Adrenal gland (tissue), 9 donors: ENCODE measurements at regions not wholly inside any gene's neighbourhood (a gene's known extent, or its start where the extent isn't known, plus 50 kb on each side); places are given as distances from the start of the nearest gene placed in this dataset.

ENCODE experiments used
- DNase-seq, 7 donors: peaks; one replicate each; pipeline ENCODE4 v3.0.0-alpha.2; 2019 to 2020
- H3K27ac ChIP-seq, 5 donors: fragments of 200-600 bp; sonication (generic) in 4 of 5; 1 replicate in 3 of 5; 2 replicates in 2 of 5; pipeline versions ENCODE4 v1.5.1 to v1.8.0; 2016 to 2020; ENCODE audit warnings: mild to moderate bottlenecking in 1 of 5
- H3K27me3 ChIP-seq: fragments of 200-600 bp; 2 replicates; pipeline ENCODE4 v1.8.0; 2021
- H3K36me3 ChIP-seq, 2 donors: fragments of 200-600 bp; replicated peaks in 1 of 2; 1 replicate in 1 of 2; 2 replicates in 1 of 2; pipeline versions ENCODE4 v1.5.1 to v1.8.0; 2018 to 2022
- H3K4me1 ChIP-seq, 2 donors: fragments of 200-600 bp; replicated peaks in 1 of 2; 1 replicate in 1 of 2; 2 replicates in 1 of 2; pipeline versions ENCODE4 v1.5.1 to v1.8.0; 2018 to 2021
- H3K4me3 ChIP-seq, 4 donors: fragments of 200-600 bp; sonication (generic) in 3 of 4; one replicate each; pipeline ENCODE4 v1.5.1; 2016 to 2018
- H3K9me3 ChIP-seq, 3 donors: fragments of 200-600 bp; sonication (generic) in 1 of 3; replicated peaks in 1 of 3; 1 replicate in 2 of 3; 2 replicates in 1 of 3; pipeline versions ENCODE4 v1.5.1 to v1.8.0; 2016 to 2021
- POLR2A ChIP-seq, 2 donors: fragments of 450-650 bp; IDR thresholded peaks; one replicate each; pipeline ENCODE4 v1.6.1; 2017; ENCODE audit warnings: antibody characterized with exemption in 2 of 2, mild to moderate bottlenecking in 2 of 2, moderate library complexity in 1 of 2
- WGBS, 4 donors: extraction: QIAGEN DNeasy Blood & Tissue Kit in 2 of 4; methylation state at CpG; one replicate each; pipeline versions ENCODE4 v1.1.5 to v1.1.7; 2013 to 2017; 5-methylcytosine and 5-hydroxymethylcytosine counted together
- intact Hi-C, 2 donors: fragments of 100-400 bp; cut with DNase I; formaldehyde crosslinking; loops; one replicate each; pipeline versions ENCODE4 v1.14.1 to v1.15.0; 2022 to 2023
- TF ChIP-seq, protein P1 (sequence below), 6 experiments: fragments of 450-650 bp in 4 of 6; fragments of 200-600 bp in 2 of 6; sonication (generic) in 1 of 6; IDR thresholded peaks; 1 replicate in 5 of 6; 2 replicates in 1 of 6; pipeline versions ENCODE4 v1.5.1 to v1.8.0; 2016 to 2021; ENCODE audit warnings: antibody characterized with exemption in 6 of 6, mild to moderate bottlenecking in 2 of 6, moderate library complexity in 1 of 6
- donor health status: healthy with polysubstance abuse.
- donor health status: Bipolar disorder and iron deficiency.
- donor health status: DM: yes; HTN: yes; CAD: no.
- donor health status: DM: no; HTN: no; CAD: no.
- donor health status: DM: no; HTN: no; CAD: no.

- TF ChIP-seq, protein P1, sequence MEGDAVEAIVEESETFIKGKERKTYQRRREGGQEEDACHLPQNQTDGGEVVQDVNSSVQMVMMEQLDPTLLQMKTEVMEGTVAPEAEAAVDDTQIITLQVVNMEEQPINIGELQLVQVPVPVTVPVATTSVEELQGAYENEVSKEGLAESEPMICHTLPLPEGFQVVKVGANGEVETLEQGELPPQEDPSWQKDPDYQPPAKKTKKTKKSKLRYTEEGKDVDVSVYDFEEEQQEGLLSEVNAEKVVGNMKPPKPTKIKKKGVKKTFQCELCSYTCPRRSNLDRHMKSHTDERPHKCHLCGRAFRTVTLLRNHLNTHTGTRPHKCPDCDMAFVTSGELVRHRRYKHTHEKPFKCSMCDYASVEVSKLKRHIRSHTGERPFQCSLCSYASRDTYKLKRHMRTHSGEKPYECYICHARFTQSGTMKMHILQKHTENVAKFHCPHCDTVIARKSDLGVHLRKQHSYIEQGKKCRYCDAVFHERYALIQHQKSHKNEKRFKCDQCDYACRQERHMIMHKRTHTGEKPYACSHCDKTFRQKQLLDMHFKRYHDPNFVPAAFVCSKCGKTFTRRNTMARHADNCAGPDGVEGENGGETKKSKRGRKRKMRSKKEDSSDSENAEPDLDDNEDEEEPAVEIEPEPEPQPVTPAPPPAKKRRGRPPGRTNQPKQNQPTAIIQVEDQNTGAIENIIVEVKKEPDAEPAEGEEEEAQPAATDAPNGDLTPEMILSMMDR (IDR thresholded peaks at IDR 0.05): no peak
- no peak for TF ChIP-seq POLR2A (IDR thresholded peaks at IDR 0.05)
- no peak overlapping the region for H3K4me3 ChIP-seq
- H3K27ac ChIP-seq: peak overlapping the region in 3 of 5 donors; percentile 24 to 50 (median 36)
- no peaks in the 10 kb centered on the region for H3K9me3 ChIP-seq
- 50 to 56% (median 53%) methylated on average over 5 of the region's 5 CpGs for WGBS, 4 donors
- no peaks in the 10 kb centered on the region for H3K27me3 ChIP-seq
- no peaks in the 10 kb centered on the region for H3K36me3 ChIP-seq
- DNase-seq: peak; percentile 52 to 83 (median 77)
- intact Hi-C loops: no loop called here
- peaks cover 0 to 8% of the 10 kb centered on the region in 2 donors for H3K4me1 ChIP-seq
These were observed 111.6 kb upstream of the CYP1B1 start for GRCh38 chr2:38187541-38188011.

DNA sequence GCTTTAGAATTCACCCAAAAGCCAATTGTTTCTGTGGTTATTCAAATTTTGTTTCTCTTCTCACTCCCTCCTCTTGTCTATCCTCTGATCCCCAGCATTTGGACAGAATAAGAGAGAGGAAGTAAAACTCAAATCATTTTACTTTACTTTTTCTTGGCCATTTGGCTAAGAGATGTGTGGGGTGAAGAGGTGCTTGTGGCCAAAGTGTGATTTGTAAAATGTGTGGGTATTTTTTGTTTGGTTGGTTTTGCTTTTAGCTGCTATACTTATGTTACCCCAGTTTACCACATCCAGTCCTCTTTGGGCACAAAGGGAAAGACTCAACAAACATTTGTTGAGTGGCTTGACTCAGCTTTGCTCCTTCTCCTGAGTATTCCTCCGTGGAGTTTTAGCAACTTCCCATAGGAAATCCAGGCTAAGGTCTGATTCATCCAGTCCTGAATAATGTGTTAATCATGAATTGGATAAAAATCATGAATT is 109.1 kb upstream of the CYP1B1 start:
- H3K27ac ChIP-seq: peak overlapping the region in 1 of 5 donors; percentile 33
- DNase-seq: no peak
- TF ChIP-seq, protein P1 (IDR thresholded peaks at IDR 0.05): no peak
- TF ChIP-seq POLR2A (IDR thresholded peaks at IDR 0.05): no peak
- H3K36me3 ChIP-seq: no peaks in the 10 kb centered on the region
- H3K4me1 ChIP-seq: peaks cover 3 to 8% of the 10 kb centered on the region in 2 donors
- H3K9me3 ChIP-seq: no peaks in the 10 kb centered on the region
- no peaks in the 10 kb centered on the region for H3K27me3 ChIP-seq
- intact Hi-C loops: no loop called here
- no peak overlapping the region for H3K4me3 ChIP-seq
- 39 to 57% (median 52%) methylated on average over 1 of the region's 1 CpG for WGBS, 4 donors

- Histone ChIP-seq H3K27me3 (no peaks in the 10 kb centered on the region), H3K36me3 (no peaks in the 10 kb centered on the region), H3K4me3 (no peak overlapping the region), H3K27ac (no peak overlapping the region), H3K4me1 (peaks cover 10 to 14% of the 10 kb centered on the region in 2 donors), H3K9me3 (no peaks in the 10 kb centered on the region)
- intact Hi-C loops: no loop called here
- no peak for DNase-seq
- WGBS, 4 donors: 82 to 91% (median 87%) methylated on average over 4 of the region's 4 CpGs
- TF ChIP-seq POLR2A (IDR thresholded peaks at IDR 0.05): no peak
- TF ChIP-seq, protein P1 (IDR thresholded peaks at IDR 0.05): no peak
These were observed 106.6 kb upstream of the CYP1B1 start for GRCh38 chr2:38182492-38183003.

- WGBS, 4 donors: 67 to 76% (median 74%) methylated on average over 5 of the region's 5 CpGs
- no peak for DNase-seq
These were observed 106.0 kb upstream of the CYP1B1 start for GRCh38 chr2:38181806-38182491.

More at GRCh38 chr2:38181806-38182491, 106.0 kb upstream of the CYP1B1 start:
- Histone ChIP-seq H3K27ac (no peak overlapping the region), H3K27me3 (no peaks in the 10 kb centered on the region), H3K4me1 (peaks cover 10 to 12% of the 10 kb centered on the region in 2 donors), H3K36me3 (no peaks in the 10 kb centered on the region), H3K4me3 (no peak overlapping the region), H3K9me3 (no peaks in the 10 kb centered on the region)
- TF ChIP-seq, protein P1 (IDR thresholded peaks at IDR 0.05): no peak
- TF ChIP-seq POLR2A (IDR thresholded peaks at IDR 0.05): no peak
- intact Hi-C loops: no loop called here
